ENCODE measurements at regions not wholly inside any gene's neighbourhood (a gene's known extent, or its start where the extent isn't known, plus 50 kb on each side); places are given as distances from the start of the nearest gene placed in this dataset.

DNA sequence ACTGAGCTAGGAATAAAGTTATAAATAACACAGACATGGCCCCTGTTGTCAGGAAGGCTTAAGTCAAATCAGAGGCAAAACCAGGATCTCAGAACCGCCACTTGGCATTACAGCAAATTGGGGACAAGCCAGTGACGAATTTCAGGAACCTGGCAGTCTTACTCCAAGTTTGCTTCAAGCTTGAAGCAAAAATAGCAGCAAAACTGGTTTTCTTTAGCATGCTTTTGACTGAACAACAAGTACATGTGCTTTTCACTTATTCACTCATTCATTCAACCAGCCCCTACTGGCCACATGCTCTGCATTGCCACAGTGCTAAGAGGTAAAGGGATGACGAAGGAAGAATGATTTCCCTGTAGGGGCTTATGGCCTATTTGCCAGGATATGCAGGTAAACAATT lies 253.9 kb upstream of the PPARGC1A start:
- Histone ChIP-seq H3K56ac (replicated peaks; ENCODE audit: insufficient read length, low read depth, low read length) (no peak overlapping the region), H2BK120ac (replicated peaks; ENCODE audit: low read depth, low read length) (no peak overlapping the region), H3K23me2 (ENCODE audit: low read depth, low read length) (no peaks in the 10 kb centered on the region), H3K4me1 (replicated peaks in 1 of 4; ENCODE audit: control insufficient read depth in 3 of 4, insufficient read depth in 4 of 4, low read length in 3 of 4) (peaks cover 0 to 2% (median 0%) of the 10 kb centered on the region in 4 experiments; a peak in 1 of 7 replicates), H2BK15ac (ENCODE audit: low read length) (no peak overlapping the region), H3K4me3 (ENCODE audit: extremely low read depth in 1 of 4, insufficient read depth in 2 of 4, low read depth in 3 of 4, low read length in 4 of 4) (no peak overlapping the region), H3K36me3 (ENCODE audit: control insufficient read depth in 2 of 4, insufficient read depth in 4 of 4, low read length in 3 of 4) (no peaks in the 10 kb centered on the region), H4K91ac (replicated peaks; ENCODE audit: insufficient read length, low read length) (no peak overlapping the region), H2BK12ac (ENCODE audit: low read depth, low read length) (no peak overlapping the region), H3K4ac (replicated peaks; ENCODE audit: insufficient read length, low read depth, low read length) (no peak overlapping the region), H2BK5ac (ENCODE audit: low read depth, low read length) (no peak overlapping the region), H3K79me2 (ENCODE audit: control insufficient read depth in 1 of 2, insufficient read depth in 2 of 2, low read length in 2 of 2) (no peaks in the 10 kb centered on the region), H3K27ac (ENCODE audit: low read depth, low read length) (no peak overlapping the region), H3K9me3 (ENCODE audit: insufficient read depth in 2 of 2, low read depth in 1 of 2, low read length in 1 of 2) (no peaks in the 10 kb centered on the region), H4K8ac (ENCODE audit: extremely low read depth, insufficient read depth, low read length) (no peak overlapping the region), H3K4me2 (ENCODE audit: insufficient read depth in 1 of 2, low read depth in 2 of 2, low read length in 2 of 2) (no peak overlapping the region), H3K27me3 (replicated peaks in 1 of 4; ENCODE audit: control insufficient read depth in 3 of 4, extremely low read depth in 1 of 4, insufficient read depth in 3 of 4, low read length in 3 of 4) (no peaks in the 10 kb centered on the region), H4K5ac (ENCODE audit: insufficient read length, low read depth, low read length) (no peak overlapping the region), H3K18ac (ENCODE audit: extremely low read depth, low read length) (no peak overlapping the region), H3K14ac (ENCODE audit: insufficient read length) (no peak overlapping the region), H3K79me1 (ENCODE audit: low read depth, low read length) (no peaks in the 10 kb centered on the region), H3K23ac (ENCODE audit: insufficient read length) (no peak overlapping the region), H3K9ac (replicated peaks in 1 of 4; ENCODE audit: extremely low read depth in 1 of 4, low read depth in 3 of 4, low read length in 3 of 4) (no peak overlapping the region), H2AFZ (ENCODE audit: low read length) (no peak overlapping the region), H2AK5ac (ENCODE audit: low read depth, low read length) (no peak overlapping the region), H2BK20ac (ENCODE audit: low read length) (no peak overlapping the region), H4K20me1 (replicated peaks in 1 of 2; ENCODE audit: control insufficient read depth in 1 of 2, insufficient read depth in 2 of 2, low read length in 2 of 2) (no peaks in the 10 kb centered on the region)
- CTCF ChIA-PET (ENCODE audit: partially characterized antibody), result interaction anchor here (0.6 to 2.0 kb wide), 7 partner anchors 10 to 537 kb away, joined by 3 to 8 read pairs (median 4); no protein-coding TSS in a partner anchor
- TF ChIP-seq, protein P1, sequence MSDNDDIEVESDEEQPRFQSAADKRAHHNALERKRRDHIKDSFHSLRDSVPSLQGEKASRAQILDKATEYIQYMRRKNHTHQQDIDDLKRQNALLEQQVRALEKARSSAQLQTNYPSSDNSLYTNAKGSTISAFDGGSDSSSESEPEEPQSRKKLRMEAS (IDR thresholded peaks at IDR 0.05), result 0 out of 2 replicates have a peak, but pooled peaks have one; percentile 39
- TF ChIP-seq CBX8 (IDR thresholded peaks at IDR 0.05; ENCODE audit: borderline replicate concordance, low read depth, low read length), result no peak
- TF ChIP-seq, protein P2, sequence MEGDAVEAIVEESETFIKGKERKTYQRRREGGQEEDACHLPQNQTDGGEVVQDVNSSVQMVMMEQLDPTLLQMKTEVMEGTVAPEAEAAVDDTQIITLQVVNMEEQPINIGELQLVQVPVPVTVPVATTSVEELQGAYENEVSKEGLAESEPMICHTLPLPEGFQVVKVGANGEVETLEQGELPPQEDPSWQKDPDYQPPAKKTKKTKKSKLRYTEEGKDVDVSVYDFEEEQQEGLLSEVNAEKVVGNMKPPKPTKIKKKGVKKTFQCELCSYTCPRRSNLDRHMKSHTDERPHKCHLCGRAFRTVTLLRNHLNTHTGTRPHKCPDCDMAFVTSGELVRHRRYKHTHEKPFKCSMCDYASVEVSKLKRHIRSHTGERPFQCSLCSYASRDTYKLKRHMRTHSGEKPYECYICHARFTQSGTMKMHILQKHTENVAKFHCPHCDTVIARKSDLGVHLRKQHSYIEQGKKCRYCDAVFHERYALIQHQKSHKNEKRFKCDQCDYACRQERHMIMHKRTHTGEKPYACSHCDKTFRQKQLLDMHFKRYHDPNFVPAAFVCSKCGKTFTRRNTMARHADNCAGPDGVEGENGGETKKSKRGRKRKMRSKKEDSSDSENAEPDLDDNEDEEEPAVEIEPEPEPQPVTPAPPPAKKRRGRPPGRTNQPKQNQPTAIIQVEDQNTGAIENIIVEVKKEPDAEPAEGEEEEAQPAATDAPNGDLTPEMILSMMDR (IDR thresholded peaks at IDR 0.05; ENCODE audit: control extremely low read depth in 1 of 3, insufficient read depth in 1 of 3, low read depth in 1 of 3, low read length in 3 of 3), result peak in 1 of 3 experiments; percentile 31; a peak in 1 of 4 replicates
- TF ChIP-seq, protein P3, sequence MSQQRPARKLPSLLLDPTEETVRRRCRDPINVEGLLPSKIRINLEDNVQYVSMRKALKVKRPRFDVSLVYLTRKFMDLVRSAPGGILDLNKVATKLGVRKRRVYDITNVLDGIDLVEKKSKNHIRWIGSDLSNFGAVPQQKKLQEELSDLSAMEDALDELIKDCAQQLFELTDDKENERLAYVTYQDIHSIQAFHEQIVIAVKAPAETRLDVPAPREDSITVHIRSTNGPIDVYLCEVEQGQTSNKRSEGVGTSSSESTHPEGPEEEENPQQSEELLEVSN (IDR thresholded peaks at IDR 0.05), result 0 out of 2 replicates have a peak, but pooled peaks have one; percentile 26
- WGBS, 2 experiments (ENCODE audit: extremely low coverage in 1 of 2, insufficient coverage in 1 of 2, insufficient read length in 1 of 2, insufficient replicate concordance in 2 of 2, low coverage in 1 of 2, low lambda C conversion rate in 2 of 2, missing lambda C conversion rate in 1 of 2), result 85% methylated on average over 3 of the region's 3 CpGs; no CpG with 5 or more reads in 1 of the 2 experiments
- POLR2A ChIA-PET (ENCODE audit: partially characterized antibody), result no interaction called here
- DNase-seq (ENCODE audit: low read depth in 1 of 2, low spot score in 2 of 2) (no peak), FAIRE-seq (no peak)
